Endothelial cell of umbilical vein (primary cell): ENCODE measurements at regions not wholly inside any gene's neighbourhood (a gene's known extent, or its start where the extent isn't known, plus 50 kb on each side); places are given as distances from the start of the nearest gene placed in this dataset.

Experiments used
- BruUV-seq: library from RNA; stranded (reverse); fragments of 400-500 nt; replicated peaks from 2 replicates; lab custom pipeline; 2021; lab: Mats Ljungman, UMichigan
- CTCF ChIA-PET: fragments of 300-600, 350-600 bp; sonication (Branson Sonifier 250); formaldehyde crosslinking; loops from one replicate; lab custom pipeline; 2021; ENCODE audit warnings: antibody characterized with exemption, inconsistent platforms; lab: Charles Lee
- POLR2A ChIA-PET: fragments of 300-600, 350-600 bp; sonication (Branson Sonifier 250); formaldehyde crosslinking; loops from one replicate; lab custom pipeline; 2021; ENCODE audit warnings: antibody characterized with exemption, inconsistent platforms; lab: Charles Lee
- DNase-seq: peaks from one replicate; pipeline ENCODE4 v3.0.0-alpha.2; 2011; ENCODE audit warnings: low read depth, low spot score
- FAIRE-seq: peaks from 2 replicates; lab custom pipeline; 2011; peaks lifted over from hg19 to GRCh38; lab: Jason Lieb, UNC
- H2AFZ ChIP-seq: 2 replicates; pipeline ENCODE4 v1.6.0; 2012; ENCODE audit warnings: low read depth, low read length, control low read depth, inconsistent platforms
- H3K27ac ChIP-seq: 2 replicates; pipeline ENCODE4 v1.5.1; 2011; ENCODE audit warnings: low read depth, mild to moderate bottlenecking, control low read depth, low read length, moderate library complexity; ENCODE audit not compliant: insufficient read depth
- H3K27me3 ChIP-seq, 2 experiments: 2 replicates each; pipeline versions ENCODE4 v1.6.0 to v1.6.1; 2011; ENCODE audit warnings: low read length in 2 of 2, mixed read lengths in 1 of 2; ENCODE audit not compliant: control insufficient read depth in 2 of 2, insufficient read depth in 2 of 2
- H3K36me3 ChIP-seq, 2 experiments: 2 replicates in 1 of 2; 3 replicates in 1 of 2; pipeline ENCODE4 v1.5.1; 2011; ENCODE audit warnings: low read length in 2 of 2, mild to moderate bottlenecking in 1 of 2, moderate library complexity in 1 of 2; ENCODE audit not compliant: control insufficient read depth in 2 of 2, insufficient read depth in 2 of 2; ENCODE audit errors: extremely low read depth in 1 of 2
- H3K4me1 ChIP-seq: 3 replicates; pipeline ENCODE4 v1.5.1; 2011; ENCODE audit warnings: mild to moderate bottlenecking, low read length; ENCODE audit not compliant: control insufficient read depth, insufficient read depth; ENCODE audit errors: extremely low read depth
- H3K4me2 ChIP-seq: 2 replicates; pipeline ENCODE4 v1.6.1; 2011; ENCODE audit warnings: low read length, control low read depth, mixed read lengths; ENCODE audit not compliant: insufficient read depth
- H3K4me3 ChIP-seq, 3 experiments: fragments of 200-600 bp in 1 of 3; sonication (generic), shearing (Covaris generic) in 1 of 3; replicated peaks in 1 of 3; 2 replicates each; pipeline ENCODE4 v1.5.1; 2011 to 2016; ENCODE audit warnings: control low read depth in 3 of 3, low read length in 3 of 3, mild to moderate bottlenecking in 2 of 3, inconsistent platforms in 1 of 3, low read depth in 1 of 3, moderate library complexity in 1 of 3; ENCODE audit not compliant: insufficient read depth in 1 of 3
- H3K79me2 ChIP-seq: 2 replicates; pipeline ENCODE4 v1.6.0; 2012; ENCODE audit warnings: low read length, inconsistent platforms; ENCODE audit not compliant: control insufficient read depth, insufficient read depth
- H3K9ac ChIP-seq: replicated peaks from 2 replicates; pipeline ENCODE3; 2011; ENCODE audit warnings: low read length, control low read depth; ENCODE audit not compliant: insufficient read depth; ENCODE audit errors: extremely low read depth
- H3K9me1 ChIP-seq: replicated peaks from 3 replicates; pipeline ENCODE4 v1.6.0; 2011; ENCODE audit warnings: mild to moderate bottlenecking, low read length; ENCODE audit not compliant: control insufficient read depth, insufficient read depth; ENCODE audit errors: extremely low read depth
- H3K9me3 ChIP-seq: replicated peaks from 2 replicates; pipeline ENCODE4 v1.5.1; 2012; ENCODE audit warnings: low read length, inconsistent platforms; ENCODE audit not compliant: control insufficient read depth, insufficient read depth
- H4K20me1 ChIP-seq: replicated peaks from 2 replicates; pipeline ENCODE3; 2011; ENCODE audit warnings: mild to moderate bottlenecking, low read length; ENCODE audit not compliant: control insufficient read depth, insufficient read depth; ENCODE audit errors: extremely low read depth
- EZH2 ChIP-seq: IDR thresholded peaks from 2 replicates; pipeline ENCODE4 v1.6.1; 2012; ENCODE audit warnings: borderline replicate concordance, low read depth, mild to moderate bottlenecking, moderate library complexity, low read length, inconsistent platforms; ENCODE audit not compliant: severe bottlenecking
- FOS ChIP-seq: IDR thresholded peaks from 2 replicates; pipeline ENCODE4 v1.6.1; 2011; ENCODE audit warnings: mild to moderate bottlenecking, low read length, moderate library complexity, borderline replicate concordance; ENCODE audit not compliant: insufficient read depth
- GATA2 ChIP-seq: IDR thresholded peaks from 2 replicates; pipeline ENCODE4 v1.7.0; 2011; ENCODE audit warnings: low read depth, mild to moderate bottlenecking, moderate library complexity, mixed read lengths, low read length; ENCODE audit not compliant: insufficient read length, insufficient read depth
- JUN ChIP-seq: IDR thresholded peaks from 2 replicates; pipeline ENCODE4 v1.6.1; 2011; ENCODE audit warnings: borderline replicate concordance, low read depth; ENCODE audit not compliant: insufficient read length, insufficient read depth
- MYC ChIP-seq: IDR thresholded peaks from one replicate; pipeline ENCODE4 v1.6.1; 2011; ENCODE audit warnings: mild to moderate bottlenecking, low read depth, low read length
- POLR2A ChIP-seq: IDR thresholded peaks from 2 replicates; pipeline ENCODE4 v1.6.1; 2012; ENCODE audit warnings: low read depth, mild to moderate bottlenecking, control low read depth, low read length
- POLR2AphosphoS5 ChIP-seq: IDR thresholded peaks from 2 replicates; pipeline ENCODE4 v1.6.1; 2012; ENCODE audit warnings: low read depth, mild to moderate bottlenecking, control low read depth, low read length, moderate library complexity; ENCODE audit not compliant: insufficient read depth
- dilution Hi-C: fragments of 300-500 bp; cut with MboI; formaldehyde crosslinking; loops from one replicate; pipeline ENCODE4 v1.15.0; 2019; ENCODE audit warnings: low sequenced_read_pairs; ENCODE audit not compliant: extremely low pct_ligation_motif_present
- intact Hi-C: fragments of 100-400 bp; cut with micrococcal nuclease; formaldehyde crosslinking; loops from one replicate; pipeline ENCODE4 v1.10.0; 2022
- TF ChIP-seq, protein P1 (sequence below): IDR thresholded peaks from 2 replicates; pipeline ENCODE4 v1.6.1; 2011; ENCODE audit not compliant: insufficient read depth, insufficient read length
- TF ChIP-seq, protein P2 (sequence below), 2 donors: IDR thresholded peaks; 1 replicate in 1 of 2; 2 replicates in 1 of 2; pipeline ENCODE4 v1.5.1; 2011; ENCODE audit warnings: low read length in 2 of 2, mild to moderate bottlenecking in 2 of 2, moderate library complexity in 2 of 2, control low read depth in 1 of 2, inconsistent platforms in 1 of 2, low read depth in 1 of 2; ENCODE audit not compliant: insufficient read depth in 1 of 2; ENCODE audit errors: extremely low read depth in 1 of 2

DNA sequence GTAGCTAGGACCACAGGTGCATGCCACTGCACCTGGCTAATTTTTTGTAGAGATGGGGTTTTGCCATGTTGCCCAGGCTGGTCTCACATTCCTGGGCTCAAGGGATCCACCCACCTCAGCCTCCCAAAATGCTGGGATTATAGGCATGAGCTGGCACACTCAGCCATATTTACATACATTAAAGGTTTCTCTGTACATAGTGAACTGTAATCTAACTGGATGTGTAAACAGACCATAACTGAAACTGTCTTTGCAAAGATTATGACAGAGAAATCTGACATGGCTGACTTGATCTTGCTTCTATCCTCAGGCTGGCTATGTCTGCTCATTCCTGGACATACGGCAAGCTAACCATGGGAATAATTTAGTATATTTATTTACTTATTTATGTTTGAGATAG lies 139.2 kb upstream of the XPO1 start:
- Histone ChIP-seq H3K79me2 (no peaks in the 10 kb centered on the region), H3K4me2 (no peak overlapping the region), H3K4me1 (no peaks in the 10 kb centered on the region), H3K9me1 (no peaks in the 10 kb centered on the region), H3K9ac (no peak overlapping the region), H2AFZ (no peak overlapping the region), H3K36me3 (no peaks in the 10 kb centered on the region), H4K20me1 (no peaks in the 10 kb centered on the region), H3K4me3 (no peak overlapping the region), H3K27me3 (peaks cover 3 to 5% of the 10 kb centered on the region in 2 experiments), H3K9me3 (peaks cover 6% of the 10 kb centered on the region), H3K27ac (no peak overlapping the region)
- no TSS peak for BruUV-seq
- intact Hi-C loops, result no loop called here
- DNase-seq (no peak), FAIRE-seq (no peak)
- ChIA-PET POLR2A (interaction anchor here (0.6 kb wide), 1 partner anchor 18 kb away, joined by 3 read pairs; no protein-coding TSS in a partner anchor), CTCF (no interaction called here)
- TF ChIP-seq MYC (no peak), FOS (no peak), POLR2A (no peak), EZH2 (no peak), JUN (no peak), GATA2 (no peak), POLR2AphosphoS5 (no peak)
- TF ChIP-seq, protein P1, sequence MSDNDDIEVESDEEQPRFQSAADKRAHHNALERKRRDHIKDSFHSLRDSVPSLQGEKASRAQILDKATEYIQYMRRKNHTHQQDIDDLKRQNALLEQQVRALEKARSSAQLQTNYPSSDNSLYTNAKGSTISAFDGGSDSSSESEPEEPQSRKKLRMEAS, result no peak
- TF ChIP-seq, protein P2, sequence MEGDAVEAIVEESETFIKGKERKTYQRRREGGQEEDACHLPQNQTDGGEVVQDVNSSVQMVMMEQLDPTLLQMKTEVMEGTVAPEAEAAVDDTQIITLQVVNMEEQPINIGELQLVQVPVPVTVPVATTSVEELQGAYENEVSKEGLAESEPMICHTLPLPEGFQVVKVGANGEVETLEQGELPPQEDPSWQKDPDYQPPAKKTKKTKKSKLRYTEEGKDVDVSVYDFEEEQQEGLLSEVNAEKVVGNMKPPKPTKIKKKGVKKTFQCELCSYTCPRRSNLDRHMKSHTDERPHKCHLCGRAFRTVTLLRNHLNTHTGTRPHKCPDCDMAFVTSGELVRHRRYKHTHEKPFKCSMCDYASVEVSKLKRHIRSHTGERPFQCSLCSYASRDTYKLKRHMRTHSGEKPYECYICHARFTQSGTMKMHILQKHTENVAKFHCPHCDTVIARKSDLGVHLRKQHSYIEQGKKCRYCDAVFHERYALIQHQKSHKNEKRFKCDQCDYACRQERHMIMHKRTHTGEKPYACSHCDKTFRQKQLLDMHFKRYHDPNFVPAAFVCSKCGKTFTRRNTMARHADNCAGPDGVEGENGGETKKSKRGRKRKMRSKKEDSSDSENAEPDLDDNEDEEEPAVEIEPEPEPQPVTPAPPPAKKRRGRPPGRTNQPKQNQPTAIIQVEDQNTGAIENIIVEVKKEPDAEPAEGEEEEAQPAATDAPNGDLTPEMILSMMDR (IDR thresholded peaks at IDR 0.05; ENCODE audit: extremely low read depth in 1 of 2, insufficient read depth in 1 of 2, low read depth in 1 of 2, low read length in 2 of 2), result no peak
- dilution Hi-C loops, result no loop called here
